SU-DHL-6 (cell line): ENCODE measurements at regions not wholly inside any gene's neighbourhood (a gene's known extent, or its start where the extent isn't known, plus 50 kb on each side); places are given as distances from the start of the nearest gene placed in this dataset.

Source experiments
- H2AFZ ChIP-seq: fragments of 200-600 bp; sonication (generic); 2 replicates; pipeline ENCODE4 v1.6.1; 2014; ENCODE audit warnings: low read depth, mild to moderate bottlenecking, moderate library complexity, mixed read lengths, antibody characterized with exemption, low read length; ENCODE audit not compliant: severe bottlenecking
- H3F3A ChIP-seq: fragments of 200-600 bp; shearing (Covaris generic); 2 replicates; pipeline ENCODE4 v1.6.0; 2016; ENCODE audit warnings: antibody characterized with exemption, mild to moderate bottlenecking; ENCODE audit not compliant: insufficient read depth
- H3K27ac ChIP-seq: fragments of 200-600 bp; sonication (generic); 2 replicates; pipeline ENCODE4 v1.5.1; 2016; ENCODE audit warnings: low read depth, mild to moderate bottlenecking, low read length, moderate library complexity, mixed read lengths
- H3K27me3 ChIP-seq: fragments of 200-600 bp; sonication (generic), shearing (Covaris generic); 2 replicates; pipeline ENCODE4 v1.6.0; 2014; ENCODE audit warnings: mild to moderate bottlenecking, low read length
- H3K36me3 ChIP-seq: fragments of 200-600 bp; sonication (generic); 2 replicates; pipeline ENCODE4 v1.6.1; 2014; ENCODE audit warnings: mild to moderate bottlenecking, low read length, mixed read lengths
- H3K4me2 ChIP-seq: fragments of 300-600, 200-600 bp; shearing (Covaris generic), sonication (generic); 2 replicates; pipeline ENCODE4 v1.6.0; 2014; ENCODE audit warnings: low read length, low read depth, mild to moderate bottlenecking; ENCODE audit not compliant: poor library complexity, severe bottlenecking
- H3K4me3 ChIP-seq: fragments of 200-600 bp; sonication (generic); 2 replicates; pipeline ENCODE4 v1.5.1; 2014; ENCODE audit warnings: antibody characterized with exemption, low read length, mild to moderate bottlenecking, mixed read lengths; ENCODE audit not compliant: insufficient read depth, poor library complexity, severe bottlenecking
- H3K79me2 ChIP-seq: fragments of 200-600 bp; sonication (generic); 2 replicates; pipeline ENCODE4 v1.6.1; 2014; ENCODE audit warnings: mild to moderate bottlenecking, low read length, moderate library complexity; ENCODE audit not compliant: insufficient read depth
- H3K9ac ChIP-seq: fragments of 200-600 bp; sonication (generic); 2 replicates; pipeline ENCODE4 v1.7.0; 2014; ENCODE audit warnings: mild to moderate bottlenecking, low read length
- H3K9me2 ChIP-seq: fragments of 200-600 bp; sonication (generic); replicated peaks from 2 replicates; pipeline ENCODE4 v1.6.1; 2014; ENCODE audit warnings: low read length; ENCODE audit not compliant: insufficient read depth
- H3K9me3 ChIP-seq: fragments of 200-600 bp; sonication (generic); 2 replicates; pipeline ENCODE4 v1.6.1; 2014; ENCODE audit warnings: low read length, mixed read lengths; ENCODE audit not compliant: insufficient read depth
- H4K20me1 ChIP-seq: fragments of 200-600 bp; sonication (generic); 2 replicates; pipeline ENCODE4 v1.6.1; 2014; ENCODE audit warnings: low read depth, mild to moderate bottlenecking, antibody characterized with exemption, low read length, moderate library complexity, mixed read lengths
- CTCF ChIP-seq: fragments of 200-600 bp; sonication (generic); IDR thresholded peaks from one replicate; pipeline ENCODE4 v1.5.1; 2017; ENCODE audit warnings: antibody characterized with exemption, mild to moderate bottlenecking, low read length, moderate library complexity; ENCODE audit not compliant: insufficient read depth, poor library complexity, severe bottlenecking
- EZH2phosphoT487 ChIP-seq: fragments of 200-600 bp; sonication (generic), shearing (Covaris generic); conservative IDR thresholded peaks from 2 replicates; pipeline ENCODE4 v1.6.1; 2018; ENCODE audit warnings: mild to moderate bottlenecking, antibody characterized with exemption, low read length, moderate library complexity, mixed read lengths

GRCh38 chr4:30269850-30270249 lies 450.3 kb upstream of the PCDH7 start:
- Histone ChIP-seq H4K20me1 (no peaks in the 10 kb centered on the region), H3K4me2 (peak overlapping the region; percentile 17), H3K4me3 (no peak overlapping the region)

GRCh38 chr4:30281986-30282385 lies 438.2 kb upstream of the PCDH7 start:
- H3K9ac ChIP-seq: no peak overlapping the region
- H3K9me3 ChIP-seq: no peaks in the 10 kb centered on the region
- no peaks in the 10 kb centered on the region for H3K79me2 ChIP-seq
- no peaks in the 10 kb centered on the region for H3K9me2 ChIP-seq
- H3F3A ChIP-seq: no peaks in the 10 kb centered on the region
- H3K27ac ChIP-seq: no peak overlapping the region
- H3K27me3 ChIP-seq: no peaks in the 10 kb centered on the region
- no peaks in the 10 kb centered on the region for H3K36me3 ChIP-seq
- no peak for TF ChIP-seq CTCF
- no peak for TF ChIP-seq EZH2phosphoT487
- no peak overlapping the region for H2AFZ ChIP-seq
- H4K20me1 ChIP-seq: no peaks in the 10 kb centered on the region
- H3K4me3 ChIP-seq: no peak overlapping the region
- no peak overlapping the region for H3K4me2 ChIP-seq

More at GRCh38 chr4:30269850-30270249, 450.3 kb upstream of the PCDH7 start:
- H3K36me3 ChIP-seq: no peaks in the 10 kb centered on the region
- no peaks in the 10 kb centered on the region for H3K9me3 ChIP-seq
- H3K9ac ChIP-seq: no peak overlapping the region
- no peaks in the 10 kb centered on the region for H3K27me3 ChIP-seq
- no peak overlapping the region for H3K27ac ChIP-seq
- no peaks in the 10 kb centered on the region for H3F3A ChIP-seq
- no peaks in the 10 kb centered on the region for H3K9me2 ChIP-seq
- H3K79me2 ChIP-seq: no peaks in the 10 kb centered on the region
- peak overlapping the region; percentile 97 for H2AFZ ChIP-seq
- TF ChIP-seq EZH2phosphoT487: no peak
- TF ChIP-seq CTCF: peak; percentile 36

GRCh38 chr4:30283336-30283735 lies 436.8 kb upstream of the PCDH7 start:
- TF ChIP-seq EZH2phosphoT487: no peak
- no peak for TF ChIP-seq CTCF

More at GRCh38 chr4:30283336-30283735, 436.8 kb upstream of the PCDH7 start:
- Histone ChIP-seq H3K4me3 (no peak overlapping the region), H3K36me3 (no peaks in the 10 kb centered on the region), H3K9ac (no peak overlapping the region), H4K20me1 (no peaks in the 10 kb centered on the region), H3K79me2 (no peaks in the 10 kb centered on the region), H3K9me3 (no peaks in the 10 kb centered on the region), H3K4me2 (no peak overlapping the region), H3K9me2 (no peaks in the 10 kb centered on the region), H3K27ac (no peak overlapping the region), H3F3A (no peaks in the 10 kb centered on the region), H2AFZ (no peak overlapping the region), H3K27me3 (no peaks in the 10 kb centered on the region)
